CD14-positive monocyte (primary cell): ENCODE measurements at regions not wholly inside any gene's neighbourhood (a gene's known extent, or its start where the extent isn't known, plus 50 kb on each side); places are given as distances from the start of the nearest gene placed in this dataset.

Source experiments
- DNase-seq, 3 donors: peaks; one replicate each; pipeline ENCODE4 v3.0.0-alpha.2; 2011 to 2022
- H2AFZ ChIP-seq: 2 replicates; pipeline ENCODE4 v1.6.0; 2012; ENCODE audit warnings: mild to moderate bottlenecking, low read depth, low read length, inconsistent platforms; ENCODE audit not compliant: insufficient read depth, poor library complexity, severe bottlenecking
- H3K27ac ChIP-seq, 2 donors: 1 replicate in 1 of 2; 2 replicates in 1 of 2; pipeline ENCODE4 v1.5.1; 2012 to 2013; ENCODE audit warnings: low read length in 2 of 2, control low read depth in 1 of 2, inconsistent platforms in 1 of 2, low read depth in 1 of 2, mild to moderate bottlenecking in 1 of 2
- H3K27me3 ChIP-seq, 2 donors: one replicate each; pipeline versions ENCODE4 v1.6.0 to v1.6.1; 2011 to 2013; ENCODE audit warnings: low read length in 2 of 2; ENCODE audit not compliant: control insufficient read depth in 2 of 2, insufficient read depth in 2 of 2
- H3K36me3 ChIP-seq, 2 donors: replicated peaks in 1 of 2; 1 replicate in 1 of 2; 2 replicates in 1 of 2; pipeline versions ENCODE4 v1.5.1 to v1.6.1; 2012 to 2013; ENCODE audit warnings: low read length in 2 of 2, control low read depth in 1 of 2, inconsistent platforms in 1 of 2, mild to moderate bottlenecking in 1 of 2; ENCODE audit not compliant: insufficient read depth in 2 of 2, control insufficient read depth in 1 of 2
- H3K4me1 ChIP-seq, 2 donors: 1 replicate in 1 of 2; 2 replicates in 1 of 2; pipeline versions ENCODE4 v1.5.1 to v1.6.1; 2012 to 2013; ENCODE audit warnings: low read length in 2 of 2, control low read depth in 1 of 2, inconsistent platforms in 1 of 2, mild to moderate bottlenecking in 1 of 2, moderate library complexity in 1 of 2; ENCODE audit not compliant: insufficient read depth in 2 of 2, control insufficient read depth in 1 of 2
- H3K4me2 ChIP-seq: replicated peaks from 2 replicates; pipeline ENCODE3; 2012; ENCODE audit warnings: low read length, moderate library complexity, mild to moderate bottlenecking; ENCODE audit not compliant: poor library complexity, severe bottlenecking; ENCODE audit errors: extremely low read depth
- H3K4me3 ChIP-seq, 3 experiments: fragments of 200-600 bp in 1 of 3; sonication (generic) in 1 of 3; replicated peaks in 1 of 3; 1 replicate in 2 of 3; 2 replicates in 1 of 3; pipeline ENCODE4 v1.5.1; 2011 to 2013; ENCODE audit warnings: low read length in 3 of 3, mild to moderate bottlenecking in 3 of 3, control low read depth in 2 of 3, low read depth in 2 of 3, inconsistent platforms in 1 of 3, moderate library complexity in 1 of 3
- H3K79me2 ChIP-seq: 2 replicates; pipeline ENCODE4 v1.6.0; 2012; ENCODE audit warnings: mild to moderate bottlenecking, control low read depth, inconsistent platforms, low read length, moderate library complexity; ENCODE audit not compliant: insufficient read depth
- H3K9ac ChIP-seq: 2 replicates; pipeline ENCODE4 v1.6.0; 2017; ENCODE audit warnings: low read length, mild to moderate bottlenecking; ENCODE audit not compliant: insufficient read depth, poor library complexity, severe bottlenecking
- H3K9me3 ChIP-seq, 2 donors: replicated peaks in 1 of 2; 1 replicate in 1 of 2; 2 replicates in 1 of 2; pipeline versions ENCODE4 v1.5.1 to v1.6.1; 2012 to 2013; ENCODE audit warnings: low read length in 2 of 2, control low read depth in 1 of 2; ENCODE audit not compliant: control insufficient read depth in 1 of 2, insufficient read depth in 1 of 2
- H4K20me1 ChIP-seq: 2 replicates; pipeline ENCODE4 v1.6.0; 2012; ENCODE audit warnings: mild to moderate bottlenecking, low read length, control low read depth, moderate library complexity; ENCODE audit not compliant: insufficient read depth
- H3K27ac Mint-ChIP-seq, 7 donors: one replicate each; pipeline ENCODE4 v1.8.0; 2020; ENCODE audit warnings: mild to moderate bottlenecking in 7 of 7, mixed read lengths in 7 of 7, moderate library complexity in 6 of 7, inconsistent platforms in 2 of 7
- H3K27me3 Mint-ChIP-seq, 3 donors: one replicate each; pipeline ENCODE4 v1.8.0; 2021 to 2022; ENCODE audit warnings: low read depth in 3 of 3, mild to moderate bottlenecking in 3 of 3, mixed read lengths in 3 of 3, moderate library complexity in 3 of 3, inconsistent platforms in 1 of 3
- H3K36me3 Mint-ChIP-seq, 2 donors: one replicate each; pipeline ENCODE4 v1.8.0; 2020; ENCODE audit warnings: mixed read lengths in 2 of 2, inconsistent platforms in 1 of 2, mild to moderate bottlenecking in 1 of 2
- H3K4me1 Mint-ChIP-seq: one replicate; pipeline ENCODE4 v1.8.0; 2020; ENCODE audit warnings: mild to moderate bottlenecking, mixed read lengths
- H3K4me3 Mint-ChIP-seq, 2 donors: one replicate each; pipeline ENCODE4 v1.8.0; 2020; ENCODE audit warnings: mild to moderate bottlenecking in 2 of 2, mixed read lengths in 2 of 2, moderate library complexity in 1 of 2
- H3K9me3 Mint-ChIP-seq, 7 donors: one replicate each; pipeline ENCODE4 v1.8.0; 2020 to 2022; ENCODE audit warnings: mixed read lengths in 7 of 7, mild to moderate bottlenecking in 6 of 7, moderate library complexity in 6 of 7, inconsistent platforms in 2 of 7
- WGBS: methylation state at CpG from one replicate; pipeline ENCODE4 v1.1.5; 2013; ENCODE audit warnings: missing lambda C conversion rate; ENCODE audit not compliant: insufficient coverage; 5-methylcytosine and 5-hydroxymethylcytosine counted together
- intact Hi-C, 2 donors: fragments of 100-400 bp; cut with micrococcal nuclease; formaldehyde crosslinking; loops; one replicate each; pipeline versions ENCODE4 v1.15.0 to v1.15.1; 2023
- TF ChIP-seq, protein P1 (sequence below): fragments of 200-600 bp; IDR thresholded peaks from one replicate; pipeline ENCODE4 v1.8.0; 2022; ENCODE audit warnings: antibody characterized with exemption, mild to moderate bottlenecking

DNA sequence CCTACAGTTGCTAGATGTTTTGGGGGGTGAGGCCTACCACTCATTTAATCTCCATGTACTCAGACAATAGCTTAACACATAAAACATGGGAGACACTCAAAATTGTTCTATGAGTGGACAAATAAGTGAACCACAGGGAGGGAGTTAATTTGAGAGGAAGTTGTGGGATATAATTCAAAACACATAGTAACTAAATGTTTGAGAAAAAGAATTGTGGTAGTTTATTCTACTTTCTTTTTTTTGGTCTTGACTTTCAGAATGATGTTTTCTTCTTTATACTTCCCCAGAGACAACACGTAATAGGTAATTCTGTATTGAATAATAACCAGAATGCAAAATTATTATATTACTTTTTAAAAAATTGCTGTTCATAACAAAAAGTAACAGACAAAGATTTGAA is 453.8 kb downstream of the RFPL4B start:
- no peak overlapping the region for H3K4me3 Mint-ChIP-seq
- H3K27ac Mint-ChIP-seq = no peak overlapping the region
- DNase-seq = no peak
- Histone ChIP-seq H4K20me1 (no peaks in the 10 kb centered on the region), H3K27me3 (no peaks in the 10 kb centered on the region), H3K9ac (no peak overlapping the region), H3K79me2 (no peaks in the 10 kb centered on the region), H3K4me3 (no peak overlapping the region), H2AFZ (no peak overlapping the region), H3K36me3 (no peaks in the 10 kb centered on the region), H3K4me1 (no peaks in the 10 kb centered on the region), H3K27ac (no peak overlapping the region), H3K9me3 (no peaks in the 10 kb centered on the region), H3K4me2 (no peak overlapping the region)
- H3K9me3 Mint-ChIP-seq = peaks cover 0 to 7% (median 2%) of the 10 kb centered on the region in 7 donors
- H3K36me3 Mint-ChIP-seq = no peaks in the 10 kb centered on the region
- no peaks in the 10 kb centered on the region for H3K4me1 Mint-ChIP-seq
- peaks cover 0 to 1% (median 0%) of the 10 kb centered on the region in 3 donors for H3K27me3 Mint-ChIP-seq
- intact Hi-C loops = no loop called here
- whole genome bisulfite sequencing = no CpG with 5 or more reads among the region's 1 CpG
- TF ChIP-seq, protein P1, sequence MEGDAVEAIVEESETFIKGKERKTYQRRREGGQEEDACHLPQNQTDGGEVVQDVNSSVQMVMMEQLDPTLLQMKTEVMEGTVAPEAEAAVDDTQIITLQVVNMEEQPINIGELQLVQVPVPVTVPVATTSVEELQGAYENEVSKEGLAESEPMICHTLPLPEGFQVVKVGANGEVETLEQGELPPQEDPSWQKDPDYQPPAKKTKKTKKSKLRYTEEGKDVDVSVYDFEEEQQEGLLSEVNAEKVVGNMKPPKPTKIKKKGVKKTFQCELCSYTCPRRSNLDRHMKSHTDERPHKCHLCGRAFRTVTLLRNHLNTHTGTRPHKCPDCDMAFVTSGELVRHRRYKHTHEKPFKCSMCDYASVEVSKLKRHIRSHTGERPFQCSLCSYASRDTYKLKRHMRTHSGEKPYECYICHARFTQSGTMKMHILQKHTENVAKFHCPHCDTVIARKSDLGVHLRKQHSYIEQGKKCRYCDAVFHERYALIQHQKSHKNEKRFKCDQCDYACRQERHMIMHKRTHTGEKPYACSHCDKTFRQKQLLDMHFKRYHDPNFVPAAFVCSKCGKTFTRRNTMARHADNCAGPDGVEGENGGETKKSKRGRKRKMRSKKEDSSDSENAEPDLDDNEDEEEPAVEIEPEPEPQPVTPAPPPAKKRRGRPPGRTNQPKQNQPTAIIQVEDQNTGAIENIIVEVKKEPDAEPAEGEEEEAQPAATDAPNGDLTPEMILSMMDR = no peak

GRCh38 chr6:112801468-112802080 is 454.4 kb downstream of the RFPL4B start:
- Histone ChIP-seq H3K36me3 (no peaks in the 10 kb centered on the region), H3K27me3 (no peaks in the 10 kb centered on the region), H4K20me1 (no peaks in the 10 kb centered on the region), H3K9ac (no peak overlapping the region), H3K4me3 (no peak overlapping the region), H2AFZ (no peak overlapping the region), H3K4me2 (no peak overlapping the region), H3K27ac (no peak overlapping the region), H3K4me1 (no peaks in the 10 kb centered on the region), H3K9me3 (no peaks in the 10 kb centered on the region), H3K79me2 (no peaks in the 10 kb centered on the region)
- DNase-seq = no peak
- intact Hi-C loops = no loop called here
- 83% methylated on average over 2 of the region's 3 CpGs for WGBS
- H3K4me3 Mint-ChIP-seq = no peak overlapping the region
- H3K36me3 Mint-ChIP-seq = no peaks in the 10 kb centered on the region
- peaks cover 0 to 7% (median 0%) of the 10 kb centered on the region in 7 donors for H3K9me3 Mint-ChIP-seq
- no peaks in the 10 kb centered on the region for H3K4me1 Mint-ChIP-seq
- peaks cover 0 to 1% (median 0%) of the 10 kb centered on the region in 3 donors for H3K27me3 Mint-ChIP-seq
- no peak overlapping the region for H3K27ac Mint-ChIP-seq
- TF ChIP-seq, protein P1 = no peak
